ENCODE measurements at regions not wholly inside any gene's neighbourhood (a gene's known extent, or its start where the extent isn't known, plus 50 kb on each side); places are given as distances from the start of the nearest gene placed in this dataset.

DNA sequence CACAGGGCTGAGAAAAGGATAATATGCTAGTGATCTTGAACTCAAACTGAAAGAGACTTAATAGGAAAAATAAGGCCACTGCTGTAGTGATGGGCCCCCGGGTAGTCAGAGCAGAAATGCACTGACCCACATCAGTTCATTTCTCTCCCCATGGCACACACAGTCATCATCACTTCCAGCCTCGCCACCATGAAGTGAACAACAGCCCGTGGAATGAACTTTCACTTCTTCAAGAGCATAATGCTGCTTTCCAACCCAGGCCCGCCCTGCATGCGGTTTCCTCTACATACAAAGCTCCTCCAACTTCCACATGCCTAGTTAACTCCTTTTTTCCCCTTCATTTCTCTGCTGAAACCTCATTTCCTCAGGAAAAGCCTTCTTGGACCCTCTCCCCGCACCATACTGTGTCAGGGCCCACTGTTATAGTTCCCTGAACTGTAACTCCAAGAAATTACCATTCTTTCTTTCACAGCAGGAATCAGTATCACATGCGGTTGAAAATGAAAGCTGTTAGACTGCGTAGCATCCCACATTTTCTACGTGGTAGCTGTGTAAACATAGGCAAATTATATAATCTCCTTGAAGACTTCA is 65.8 kb upstream of the SMIM36 start:
- no peaks in the 10 kb centered on the region for H3K9me3 ChIP-seq (ENCODE audit: insufficient read depth, low read length)
- no peaks in the 10 kb centered on the region for H3K36me3 ChIP-seq (ENCODE audit: low read length)
- H3K4me2 ChIP-seq (ENCODE audit: low read depth, low read length, poor library complexity, severe bottlenecking): peak overlapping the region; percentile 3
- no peaks in the 10 kb centered on the region for H4K20me1 ChIP-seq (ENCODE audit: low read depth, low read length)
- TF ChIP-seq, protein P1, sequence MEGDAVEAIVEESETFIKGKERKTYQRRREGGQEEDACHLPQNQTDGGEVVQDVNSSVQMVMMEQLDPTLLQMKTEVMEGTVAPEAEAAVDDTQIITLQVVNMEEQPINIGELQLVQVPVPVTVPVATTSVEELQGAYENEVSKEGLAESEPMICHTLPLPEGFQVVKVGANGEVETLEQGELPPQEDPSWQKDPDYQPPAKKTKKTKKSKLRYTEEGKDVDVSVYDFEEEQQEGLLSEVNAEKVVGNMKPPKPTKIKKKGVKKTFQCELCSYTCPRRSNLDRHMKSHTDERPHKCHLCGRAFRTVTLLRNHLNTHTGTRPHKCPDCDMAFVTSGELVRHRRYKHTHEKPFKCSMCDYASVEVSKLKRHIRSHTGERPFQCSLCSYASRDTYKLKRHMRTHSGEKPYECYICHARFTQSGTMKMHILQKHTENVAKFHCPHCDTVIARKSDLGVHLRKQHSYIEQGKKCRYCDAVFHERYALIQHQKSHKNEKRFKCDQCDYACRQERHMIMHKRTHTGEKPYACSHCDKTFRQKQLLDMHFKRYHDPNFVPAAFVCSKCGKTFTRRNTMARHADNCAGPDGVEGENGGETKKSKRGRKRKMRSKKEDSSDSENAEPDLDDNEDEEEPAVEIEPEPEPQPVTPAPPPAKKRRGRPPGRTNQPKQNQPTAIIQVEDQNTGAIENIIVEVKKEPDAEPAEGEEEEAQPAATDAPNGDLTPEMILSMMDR (IDR thresholded peaks at IDR 0.05; ENCODE audit: insufficient read depth, low read length, poor library complexity, severe bottlenecking): no peak
- TF ChIP-seq EZH2phosphoT487 (conservative IDR thresholded peaks at IDR 0.05; ENCODE audit: low read length): no peak
- no peaks in the 10 kb centered on the region for H3K9me2 ChIP-seq (replicated peaks; ENCODE audit: insufficient read depth, low read length)
- no peak overlapping the region for H3K27ac ChIP-seq (ENCODE audit: low read depth, low read length)
- H3K27me3 ChIP-seq (ENCODE audit: low read length): no peaks in the 10 kb centered on the region
- no peak overlapping the region for H3K9ac ChIP-seq (ENCODE audit: low read length)
- H3K4me3 ChIP-seq (ENCODE audit: insufficient read depth, low read length, poor library complexity, severe bottlenecking): no peak overlapping the region
- H3K79me2 ChIP-seq (ENCODE audit: insufficient read depth, low read length): no peaks in the 10 kb centered on the region
- no peaks in the 10 kb centered on the region for H3F3A ChIP-seq (ENCODE audit: insufficient read depth)
- peak overlapping the region; percentile 58 for H2AFZ ChIP-seq (ENCODE audit: low read depth, low read length, severe bottlenecking)

DNA sequence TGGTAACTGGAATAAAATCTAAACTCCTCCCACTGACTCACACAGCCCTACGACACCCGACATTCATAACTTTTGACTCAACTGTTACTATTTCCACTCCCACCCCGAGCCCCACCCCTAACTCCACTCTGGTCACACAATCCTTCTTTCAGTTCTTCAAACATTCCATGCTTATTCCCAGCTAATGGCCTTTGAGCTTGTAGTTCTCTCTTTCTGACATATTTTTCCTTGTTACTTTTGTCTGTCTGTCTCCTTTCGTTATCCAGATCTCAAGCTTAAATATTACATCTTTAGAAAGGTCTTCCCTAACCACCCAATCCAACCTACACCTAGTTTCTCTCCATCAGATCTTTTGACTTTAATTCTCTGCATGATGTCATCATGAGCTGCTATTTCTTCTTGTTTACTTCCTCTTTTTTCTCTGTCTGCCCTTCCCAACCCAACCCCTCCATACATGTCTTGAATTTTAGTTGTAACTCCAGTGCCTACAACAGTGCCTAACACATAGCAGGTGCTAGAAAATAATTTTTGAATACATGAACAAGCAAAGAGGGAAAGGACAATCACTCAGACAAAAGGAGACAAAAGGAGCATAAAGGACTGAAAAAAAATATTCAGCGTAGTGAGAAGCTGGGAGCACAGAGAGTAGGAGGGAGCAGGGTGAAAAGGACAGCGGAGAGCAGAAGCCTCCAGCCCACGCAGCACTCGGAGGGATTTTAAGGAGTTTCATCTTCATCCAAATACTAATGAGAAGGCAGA is 65.2 kb upstream of the SMIM36 start:
- Histone ChIP-seq H3K27me3 (ENCODE audit: low read length) (no peaks in the 10 kb centered on the region), H3K9me3 (ENCODE audit: insufficient read depth, low read length) (no peaks in the 10 kb centered on the region), H3K9ac (ENCODE audit: low read length) (no peak overlapping the region), H3F3A (ENCODE audit: insufficient read depth) (no peaks in the 10 kb centered on the region), H3K79me2 (ENCODE audit: insufficient read depth, low read length) (no peaks in the 10 kb centered on the region), H2AFZ (ENCODE audit: low read depth, low read length, severe bottlenecking) (peak overlapping the region; percentile 58), H3K4me3 (ENCODE audit: insufficient read depth, low read length, poor library complexity, severe bottlenecking) (no peak overlapping the region), H4K20me1 (ENCODE audit: low read depth, low read length) (no peaks in the 10 kb centered on the region), H3K36me3 (ENCODE audit: low read length) (no peaks in the 10 kb centered on the region), H3K4me2 (ENCODE audit: low read depth, low read length, poor library complexity, severe bottlenecking) (peak overlapping the region; percentile 3), H3K27ac (ENCODE audit: low read depth, low read length) (no peak overlapping the region), H3K9me2 (replicated peaks; ENCODE audit: insufficient read depth, low read length) (no peaks in the 10 kb centered on the region)
- TF ChIP-seq, protein P1 (IDR thresholded peaks at IDR 0.05; ENCODE audit: insufficient read depth, low read length, poor library complexity, severe bottlenecking): no peak
- no peak for TF ChIP-seq EZH2phosphoT487 (conservative IDR thresholded peaks at IDR 0.05; ENCODE audit: low read length)

DNA sequence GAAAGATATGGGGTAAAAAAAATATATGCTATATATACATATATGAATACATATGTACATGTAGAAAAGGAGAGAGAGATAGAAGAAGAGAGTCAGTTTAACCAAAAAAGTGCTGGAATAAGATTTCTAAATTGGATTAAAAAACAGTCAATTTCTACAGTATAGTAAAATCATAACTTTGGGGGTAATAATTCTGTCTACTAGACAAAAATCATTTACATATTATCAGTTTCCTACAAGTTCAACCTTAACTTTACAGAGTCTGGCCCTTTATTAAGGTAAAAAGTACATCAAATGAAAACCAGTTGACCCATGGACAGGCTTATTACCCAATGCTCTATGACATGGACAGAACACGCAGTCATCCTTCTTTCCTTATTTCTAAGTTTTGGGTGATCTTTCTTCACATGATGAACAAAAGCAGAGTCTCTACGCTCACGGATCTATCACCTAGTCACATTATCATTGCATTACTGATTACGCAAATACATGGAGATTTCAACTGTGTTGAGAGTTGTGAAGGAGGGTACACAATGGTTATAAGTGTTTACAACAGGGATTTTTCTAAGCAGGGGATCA is 63.9 kb upstream of the SMIM36 start:
- no peaks in the 10 kb centered on the region for H3F3A ChIP-seq (ENCODE audit: insufficient read depth)
- no peaks in the 10 kb centered on the region for H3K36me3 ChIP-seq (ENCODE audit: low read length)
- H3K4me2 ChIP-seq (ENCODE audit: low read depth, low read length, poor library complexity, severe bottlenecking): no peak overlapping the region
- no peak overlapping the region for H3K27ac ChIP-seq (ENCODE audit: low read depth, low read length)
- H3K9ac ChIP-seq (ENCODE audit: low read length): no peak overlapping the region
- TF ChIP-seq EZH2phosphoT487 (conservative IDR thresholded peaks at IDR 0.05; ENCODE audit: low read length): no peak
- TF ChIP-seq, protein P1 (IDR thresholded peaks at IDR 0.05; ENCODE audit: insufficient read depth, low read length, poor library complexity, severe bottlenecking): no peak
- H3K9me3 ChIP-seq (ENCODE audit: insufficient read depth, low read length): no peaks in the 10 kb centered on the region
- H3K27me3 ChIP-seq (ENCODE audit: low read length): no peaks in the 10 kb centered on the region
- H2AFZ ChIP-seq (ENCODE audit: low read depth, low read length, severe bottlenecking): no peak overlapping the region
- H4K20me1 ChIP-seq (ENCODE audit: low read depth, low read length): no peaks in the 10 kb centered on the region
- H3K9me2 ChIP-seq (replicated peaks; ENCODE audit: insufficient read depth, low read length): no peaks in the 10 kb centered on the region
- H3K4me3 ChIP-seq (ENCODE audit: insufficient read depth, low read length, poor library complexity, severe bottlenecking): no peak overlapping the region
- H3K79me2 ChIP-seq (ENCODE audit: insufficient read depth, low read length): no peaks in the 10 kb centered on the region

All from SU-DHL-6 (cell line).